LoVo (cell line): ENCODE measurements at regions not wholly inside any gene's neighbourhood (a gene's known extent, or its start where the extent isn't known, plus 50 kb on each side); places are given as distances from the start of the nearest gene placed in this dataset.

Experiments used
- DNase-seq: peaks from one replicate; pipeline ENCODE4 v3.0.0-alpha.2; 2016; ENCODE audit warnings: low spot score

DNA sequence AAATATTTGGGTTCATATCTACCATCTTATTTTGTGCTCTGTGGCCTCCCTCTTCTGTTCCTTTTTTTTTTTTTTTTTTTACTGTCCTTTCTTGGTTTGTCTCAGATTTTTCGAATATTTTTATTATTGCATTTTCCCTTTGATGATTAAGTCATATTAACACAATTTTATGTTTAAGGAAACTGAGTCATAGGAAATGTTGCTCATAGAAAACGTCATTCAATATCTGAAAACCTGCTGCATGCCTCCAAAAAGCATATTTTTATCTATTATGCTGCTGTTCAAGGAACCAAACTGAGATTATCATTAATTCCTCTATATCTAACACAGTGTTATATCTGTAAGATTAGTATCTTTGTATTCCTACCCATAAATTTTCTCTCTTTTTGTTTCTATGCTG lies 614.3 kb upstream of the SLC8A1 start:
- no peak for DNase-seq

DNA sequence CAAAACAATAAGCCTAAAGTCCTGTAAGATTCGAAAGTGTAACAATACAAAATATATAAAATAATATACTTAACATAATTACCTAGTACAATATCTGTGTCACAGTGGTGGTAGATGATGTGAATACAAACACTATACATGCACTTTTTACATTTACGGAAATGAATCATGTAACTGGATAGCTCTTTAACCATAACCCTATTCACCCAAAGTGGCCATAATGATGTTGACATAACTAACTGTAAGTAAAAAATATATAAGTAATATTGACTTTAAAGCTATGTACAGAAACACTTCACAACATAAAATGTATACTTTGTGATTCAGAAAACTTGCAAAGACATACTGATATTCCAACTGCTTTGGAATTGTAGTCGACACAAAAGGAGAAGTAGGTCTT lies 616.9 kb upstream of the SLC8A1 start:
- no peak for DNase-seq

DNA sequence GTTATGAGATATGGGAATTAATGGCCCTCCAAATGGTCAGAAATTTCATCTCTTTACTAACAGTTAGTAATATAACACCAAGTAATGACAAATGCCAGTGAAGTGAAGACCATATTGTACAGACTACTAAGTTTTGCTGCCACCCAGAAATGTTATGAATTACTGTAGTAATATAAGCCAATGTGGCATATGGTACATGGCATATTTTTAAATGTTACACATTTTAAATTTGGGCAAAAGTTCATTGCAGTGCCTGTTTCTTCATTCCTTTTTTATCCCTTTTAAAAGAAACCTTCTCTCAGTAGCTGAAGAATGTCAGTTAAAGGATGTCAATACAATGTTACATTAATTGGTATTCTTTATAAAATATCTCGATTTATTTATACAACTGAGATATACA lies 626.5 kb upstream of the SLC8A1 start:
- no peak for DNase-seq

DNA sequence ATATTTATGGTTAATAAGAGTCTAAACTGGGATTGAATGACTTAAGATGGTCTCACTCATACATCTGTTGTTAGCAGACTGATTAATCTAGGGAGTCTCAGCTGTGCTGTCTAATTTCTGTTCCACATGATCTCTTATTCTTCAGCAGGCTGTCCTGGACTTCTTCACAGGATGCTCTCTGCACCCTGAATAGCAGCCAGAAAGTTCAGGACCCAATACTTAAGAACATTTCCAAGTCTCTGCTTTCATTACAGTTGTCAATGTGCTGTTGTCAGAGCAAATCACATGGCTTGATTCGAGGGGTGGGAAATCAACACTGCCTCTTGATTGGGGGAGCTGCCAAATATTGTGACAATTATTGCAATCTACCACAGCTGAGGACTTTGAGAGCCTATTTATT lies 627.1 kb upstream of the SLC8A1 start:
- DNase-seq = no peak

DNA sequence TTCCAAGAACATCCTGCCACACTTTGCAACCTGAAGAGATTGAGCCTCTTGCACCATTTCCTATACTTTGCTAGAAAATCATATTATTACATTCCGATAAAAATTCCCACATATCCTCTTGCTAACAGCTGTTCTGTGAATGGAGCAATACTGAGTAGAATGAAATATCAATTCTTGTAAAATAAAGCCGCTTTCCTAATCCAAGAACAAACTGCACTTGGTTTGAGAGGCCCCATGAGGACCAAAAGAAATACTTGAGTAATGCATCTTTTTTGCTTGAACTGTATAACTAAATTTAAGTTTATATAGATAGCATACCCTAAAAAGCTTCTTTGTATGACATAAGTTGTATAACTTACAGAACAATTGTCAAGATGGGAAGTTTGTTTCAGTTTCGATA lies 632.4 kb upstream of the SLC8A1 start:
- no peak for DNase-seq

DNA sequence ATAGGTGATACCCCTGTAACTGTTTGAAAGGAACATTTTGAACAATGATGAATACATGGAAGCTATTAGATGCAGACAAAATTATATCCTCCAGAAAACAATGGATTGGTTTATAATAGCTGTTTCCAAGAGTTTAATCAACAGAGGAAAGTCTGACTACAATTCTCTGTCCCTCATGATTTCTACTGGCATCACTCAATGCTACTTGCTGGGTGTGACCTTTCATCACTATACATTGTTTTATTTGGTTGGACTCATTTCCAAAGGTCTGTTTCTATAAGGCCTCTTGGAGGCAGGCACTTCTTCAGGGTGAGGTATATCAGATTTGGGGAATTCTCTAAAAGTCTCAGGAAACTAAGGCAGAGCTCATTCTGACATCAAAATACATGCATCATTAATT lies 636.1 kb upstream of the SLC8A1 start:
- DNase-seq = no peak

DNA sequence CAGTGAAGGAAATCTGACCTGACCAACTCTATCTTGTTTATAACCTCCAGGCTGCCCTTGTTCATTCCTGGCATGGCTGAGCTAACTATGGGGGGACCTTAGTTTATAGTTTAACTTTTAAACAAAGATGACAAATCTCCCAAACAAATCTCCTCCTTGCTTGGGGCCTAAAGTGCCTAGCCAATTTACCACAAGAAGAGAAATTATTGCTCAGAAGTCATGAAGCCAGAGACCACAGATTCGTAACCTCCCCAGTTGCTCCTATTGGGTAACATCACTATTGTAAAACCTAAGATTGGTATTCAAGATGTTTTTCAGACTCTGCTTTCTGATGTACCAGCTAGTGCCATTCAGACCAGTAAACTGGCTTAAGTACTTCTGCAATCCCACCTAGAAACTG lies 649.4 kb upstream of the SLC8A1 start:
- DNase-seq = no peak

DNA sequence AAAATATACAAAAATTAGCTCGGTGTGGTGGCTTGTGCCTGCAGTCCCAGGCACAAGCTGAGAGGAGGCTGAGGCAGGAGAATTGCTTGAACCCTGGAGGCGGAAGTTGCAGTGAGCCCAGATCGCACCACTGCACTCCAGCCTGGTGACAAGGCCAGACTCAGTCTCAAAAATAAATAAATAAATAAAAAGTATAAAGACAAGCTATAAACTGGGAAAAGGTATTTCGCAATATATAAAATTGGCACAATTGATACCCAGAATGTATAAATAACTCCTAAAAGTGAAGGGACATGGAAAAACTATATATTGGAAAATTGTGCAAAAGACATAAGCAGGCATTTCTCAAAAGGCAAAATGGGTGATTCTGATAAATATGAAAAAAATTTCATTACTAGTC lies 657.9 kb upstream of the SLC8A1 start:
- no peak for DNase-seq

DNA sequence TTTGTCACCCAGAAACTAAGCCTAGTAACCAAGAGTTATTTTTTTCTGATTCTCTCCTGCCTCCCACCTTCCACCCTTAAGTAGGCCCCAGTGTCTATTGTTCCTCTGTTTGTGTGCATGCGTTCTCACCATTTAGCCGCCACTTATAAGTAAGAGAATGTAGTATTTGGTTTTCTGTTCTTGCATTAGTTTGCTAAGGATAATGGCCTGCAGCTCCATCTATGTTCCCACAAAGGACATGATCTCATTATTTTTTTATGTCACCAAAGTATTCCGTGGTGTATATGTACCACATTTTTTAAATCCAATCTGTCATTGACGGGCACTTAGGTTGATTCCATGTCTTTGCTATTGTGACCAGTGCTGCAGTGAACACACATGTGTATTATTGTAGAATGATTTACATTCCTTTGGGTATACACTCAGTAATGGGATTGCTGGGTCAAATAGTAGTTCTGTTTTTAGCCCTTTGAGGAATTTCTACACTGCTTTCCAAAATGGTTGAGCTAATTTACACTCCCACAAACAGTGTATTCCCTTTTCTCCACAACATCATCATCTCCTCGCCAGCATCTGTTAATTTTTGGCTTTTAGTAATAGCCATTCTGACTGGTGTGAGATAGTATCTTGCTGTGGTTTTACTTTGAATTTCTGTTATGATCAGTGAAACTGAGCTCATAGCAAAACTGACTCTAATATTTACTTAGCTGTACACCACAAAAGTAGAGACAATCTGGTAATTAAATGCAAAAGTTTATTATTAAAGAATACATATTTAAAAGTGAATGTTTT lies 660.1 kb upstream of the SLC8A1 start:
- no peak for DNase-seq

DNA sequence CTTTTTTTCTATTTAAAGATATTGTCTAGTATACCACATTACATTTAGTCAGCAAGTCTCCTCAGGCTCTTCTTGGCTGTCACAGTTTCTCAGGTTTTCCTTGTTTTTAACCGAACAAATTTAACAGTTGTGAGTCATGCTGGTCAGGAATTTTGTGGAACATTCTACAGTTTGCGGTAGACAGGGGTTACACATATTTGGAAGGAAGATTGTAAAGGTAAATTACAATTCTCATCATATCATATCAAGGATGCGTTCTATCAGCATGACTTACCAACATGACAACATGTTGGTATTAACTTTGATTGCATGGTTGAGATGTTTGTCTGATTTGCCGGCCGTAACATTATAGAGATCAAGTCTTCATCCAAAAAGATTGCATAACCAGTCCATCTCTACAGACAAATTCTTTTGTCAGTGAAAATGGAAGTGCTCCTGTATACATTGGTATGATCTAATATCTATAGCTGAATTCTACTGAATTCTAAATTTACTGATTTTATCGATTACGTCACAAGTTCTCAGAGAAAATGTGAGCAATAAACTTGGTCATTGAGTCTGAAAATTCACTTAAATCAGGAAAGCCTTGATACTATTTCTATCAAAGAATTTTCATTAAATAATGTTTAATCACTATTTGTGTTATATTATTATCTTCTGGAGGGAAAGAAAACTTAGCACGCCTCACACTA lies 664.4 kb upstream of the SLC8A1 start:
- DNase-seq = no peak

DNA sequence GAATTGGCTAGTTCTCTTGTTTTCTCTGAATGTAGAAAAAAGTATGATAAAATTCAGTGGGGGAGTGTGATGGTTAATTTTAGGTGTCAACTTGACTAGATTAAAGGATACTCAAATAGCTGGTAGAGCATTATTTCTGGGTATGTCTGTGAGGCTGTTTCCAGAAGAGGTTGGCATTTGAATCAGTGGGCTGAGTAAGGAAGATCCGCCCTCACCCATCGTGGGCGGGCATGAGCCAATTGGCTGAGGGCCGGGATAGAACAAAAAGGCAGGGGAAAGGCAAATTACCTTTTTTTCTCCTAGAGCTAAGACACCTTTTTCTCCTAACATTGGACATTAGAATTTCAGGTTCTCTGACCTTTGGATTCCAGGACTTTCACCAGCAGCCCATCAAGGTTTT lies 667.6 kb upstream of the SLC8A1 start:
- no peak for DNase-seq

DNA sequence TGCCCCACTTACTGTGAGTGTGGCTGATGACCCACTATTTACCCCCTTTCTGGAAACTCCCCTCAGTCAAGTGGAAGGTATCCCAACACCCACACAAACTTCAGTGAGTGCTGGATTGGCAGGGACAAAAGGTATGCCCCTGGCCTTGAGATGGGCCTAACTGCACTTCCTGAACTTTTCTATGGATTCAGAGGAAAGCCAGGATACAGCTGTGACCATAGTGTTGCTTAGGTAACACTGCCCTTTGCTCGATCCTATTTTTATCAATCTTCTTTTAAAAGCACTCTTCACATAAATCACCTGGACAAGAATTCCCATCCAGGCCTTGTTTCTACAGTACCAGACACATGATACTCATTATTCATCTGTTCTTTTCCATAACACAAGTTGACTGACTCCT lies 671.5 kb upstream of the SLC8A1 start:
- no peak for DNase-seq

DNA sequence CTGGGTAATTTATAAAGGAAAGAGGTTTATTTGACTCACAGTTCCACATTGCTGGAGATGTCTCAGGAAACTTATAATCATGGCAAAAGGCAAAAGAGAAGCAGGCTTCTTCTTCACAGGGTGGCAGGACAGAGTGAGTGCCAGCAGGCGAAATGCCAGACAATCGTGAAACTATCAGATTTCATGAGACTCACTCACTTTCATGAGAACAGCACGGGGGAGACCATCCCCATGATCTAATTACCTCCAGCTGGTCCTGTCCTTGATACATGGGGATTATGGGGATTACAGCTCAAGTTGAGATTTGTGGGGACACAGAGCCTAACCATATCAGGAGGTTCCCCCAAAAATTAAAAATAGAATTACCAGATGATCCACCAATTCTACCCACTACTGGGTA lies 675.5 kb upstream of the SLC8A1 start:
- no peak for DNase-seq

DNA sequence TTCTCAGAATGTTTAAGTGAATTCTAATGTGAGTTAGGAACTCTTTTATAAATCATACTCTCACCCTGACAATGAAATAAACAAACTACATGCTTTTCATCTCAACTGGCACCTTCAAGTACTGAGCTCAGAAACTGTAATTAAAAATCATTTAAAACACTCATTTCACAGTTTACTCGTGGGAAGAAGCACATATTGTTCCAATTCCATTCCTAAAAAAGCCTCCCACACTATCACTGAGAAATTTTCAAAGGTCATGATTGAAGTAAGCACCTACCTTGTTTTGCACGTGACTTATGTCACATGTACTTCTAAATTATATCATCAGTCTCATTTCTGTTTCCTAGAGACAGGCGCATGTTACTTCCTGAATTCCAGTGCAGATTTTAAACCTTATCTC lies 678.1 kb upstream of the SLC8A1 start:
- no peak for DNase-seq

DNA sequence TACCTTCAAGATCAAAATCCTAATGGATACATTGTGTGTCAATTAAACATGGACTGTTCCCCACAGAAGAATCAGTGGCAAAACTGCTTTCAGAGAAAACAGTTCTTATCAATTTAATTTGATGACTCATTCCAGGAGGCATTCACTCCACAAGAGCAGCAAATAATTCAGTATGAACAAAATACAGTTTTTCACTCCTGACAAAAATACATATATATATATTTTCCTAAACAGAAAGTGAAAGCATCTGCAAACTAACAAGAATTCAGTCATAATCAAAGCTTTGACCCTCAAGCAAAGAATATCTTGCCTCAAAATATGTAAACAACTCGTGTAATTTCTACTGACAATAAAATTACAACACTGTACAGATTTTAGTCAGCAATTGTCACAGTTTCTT lies 685.1 kb upstream of the SLC8A1 start:
- no peak for DNase-seq

DNA sequence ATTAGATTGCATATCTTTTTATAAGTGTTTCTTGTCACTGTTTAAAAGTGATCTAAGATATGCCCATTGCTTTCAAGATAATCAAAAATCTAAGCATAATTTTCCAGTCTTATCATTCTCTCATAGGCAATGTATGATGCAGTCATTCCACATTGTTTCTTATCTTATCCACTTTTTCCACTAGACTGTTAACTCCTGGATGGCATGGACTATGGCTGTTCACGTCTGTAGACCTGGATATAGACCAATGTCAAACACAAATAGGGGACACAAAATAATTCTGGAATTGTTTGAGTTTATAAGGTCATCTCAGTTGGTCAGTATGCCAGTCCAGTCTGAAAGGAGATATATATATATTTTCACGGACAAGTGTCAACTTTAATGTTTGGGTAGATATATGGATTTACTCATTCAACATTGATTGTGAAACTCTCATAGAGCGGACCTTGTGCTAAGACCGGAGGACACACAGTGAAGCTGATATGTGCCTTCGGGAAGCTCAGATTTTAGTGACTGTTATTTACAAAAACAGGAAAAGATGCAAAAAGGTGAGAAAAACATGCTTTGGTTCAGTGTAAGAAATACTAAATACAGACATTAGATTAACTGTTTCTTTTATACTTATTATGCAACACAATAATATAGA lies 689.4 kb upstream of the SLC8A1 start:
- no peak for DNase-seq

DNA sequence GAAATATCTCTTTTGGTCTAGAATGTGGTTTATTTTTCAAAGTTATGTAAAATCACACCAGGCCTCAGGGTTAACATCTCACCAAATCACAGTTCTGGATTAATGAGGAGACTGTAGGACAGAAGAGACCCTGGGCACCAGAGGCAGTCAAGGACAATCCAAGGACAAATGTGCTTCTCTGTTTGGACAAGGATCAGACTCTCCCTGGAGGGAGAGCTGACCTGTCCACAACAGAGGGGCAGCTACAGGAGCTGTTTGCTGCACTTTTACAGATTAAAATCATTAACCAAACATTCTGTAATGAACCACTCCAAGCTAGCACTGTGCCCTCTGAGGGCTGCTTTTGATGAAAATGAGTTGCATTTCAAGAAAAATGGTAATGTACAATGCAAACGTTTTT lies 690.6 kb upstream of the SLC8A1 start:
- DNase-seq = no peak

DNA sequence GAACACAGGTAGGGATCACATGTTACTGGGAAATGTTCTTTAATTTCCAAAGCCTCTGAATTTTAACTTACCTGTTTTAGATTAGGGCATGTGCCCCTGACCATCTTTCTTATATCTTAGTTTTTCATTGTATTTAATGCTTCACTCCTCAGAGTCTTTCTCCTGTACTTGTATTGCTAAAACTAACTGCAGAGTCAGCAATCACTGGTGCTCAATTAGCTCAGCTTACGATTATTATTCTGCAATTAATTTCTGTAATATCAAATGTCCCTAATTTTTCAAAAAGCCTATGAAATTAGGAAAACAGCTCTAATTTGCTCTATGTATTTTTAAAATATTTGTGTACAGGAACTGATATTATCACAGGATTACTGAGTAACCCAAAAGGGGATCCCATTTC lies 693.2 kb upstream of the SLC8A1 start:
- DNase-seq = no peak

DNA sequence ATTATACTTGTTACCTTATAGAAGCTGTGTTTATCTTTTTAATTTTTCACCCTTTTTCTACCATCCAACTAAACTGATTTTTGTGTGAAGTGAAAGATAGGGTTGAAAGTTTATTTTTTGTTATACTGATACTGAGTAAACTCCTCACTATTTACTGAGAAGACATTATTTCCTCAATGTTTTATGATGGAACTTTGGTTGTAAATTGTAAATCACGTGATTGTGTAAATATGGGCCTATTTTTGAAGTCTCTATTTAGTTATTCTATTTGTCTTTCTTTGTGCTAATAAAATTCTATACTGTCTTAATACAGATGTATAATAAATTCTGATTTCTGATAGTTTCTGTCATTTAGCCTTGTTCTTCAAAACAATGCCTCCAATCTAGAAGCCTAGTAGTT lies 697.2 kb upstream of the SLC8A1 start:
- no peak for DNase-seq

DNA sequence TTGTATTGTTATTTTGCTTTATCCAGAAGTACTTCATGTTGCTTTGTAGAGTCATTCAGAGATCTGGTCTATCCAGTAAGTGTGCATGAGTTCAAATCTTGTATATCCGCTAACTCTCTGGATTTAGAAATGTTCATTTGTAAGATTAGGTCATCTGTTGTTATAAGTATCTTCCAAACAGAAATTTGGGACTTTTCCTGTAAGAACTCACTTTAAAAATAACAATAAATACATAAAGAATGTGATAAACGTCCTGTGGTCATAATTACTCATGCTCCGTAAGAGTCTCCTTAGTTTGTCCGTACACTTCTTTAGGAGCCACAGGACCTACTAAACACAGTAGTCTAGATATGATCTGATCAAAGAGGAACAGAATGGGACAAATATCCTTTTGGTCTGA lies 699.9 kb upstream of the SLC8A1 start:
- DNase-seq = no peak

DNA sequence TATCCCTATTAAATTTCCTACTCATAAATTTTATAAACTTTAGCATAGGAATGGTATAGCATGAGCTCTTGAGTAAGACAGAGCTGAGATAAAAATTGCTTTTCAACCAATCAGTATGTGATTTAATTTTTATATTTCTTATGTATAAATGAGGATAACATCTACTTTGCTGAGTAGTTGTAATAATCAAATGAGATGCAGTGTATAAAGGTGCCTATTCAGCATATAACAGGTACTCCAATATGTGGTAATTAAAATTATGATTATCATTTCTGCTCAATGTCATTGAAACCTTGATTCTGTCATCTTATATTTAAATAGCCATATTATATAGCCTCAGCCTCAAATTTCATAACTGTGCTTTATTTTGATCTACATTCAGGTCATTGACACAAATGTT lies 700.4 kb upstream of the SLC8A1 start:
- no peak for DNase-seq

DNA sequence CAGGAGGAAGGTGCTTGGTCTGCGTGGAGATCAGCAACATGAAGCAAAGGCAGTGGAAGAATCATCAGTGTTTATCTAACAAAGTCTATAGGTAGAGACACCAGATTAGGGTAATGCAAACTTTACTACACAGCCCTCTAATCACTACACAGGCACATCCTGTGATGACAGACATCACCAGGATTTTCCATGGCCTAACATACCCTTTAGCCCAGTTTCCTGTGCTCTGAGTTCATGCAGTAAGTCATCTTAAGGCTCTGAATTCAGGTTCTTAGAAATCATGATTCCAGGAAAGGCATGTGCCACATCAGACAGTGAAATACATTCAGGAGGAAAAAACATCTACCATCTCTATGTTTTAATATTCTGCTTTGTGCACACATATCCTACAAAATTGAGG lies 708.5 kb upstream of the SLC8A1 start:
- DNase-seq = no peak

DNA sequence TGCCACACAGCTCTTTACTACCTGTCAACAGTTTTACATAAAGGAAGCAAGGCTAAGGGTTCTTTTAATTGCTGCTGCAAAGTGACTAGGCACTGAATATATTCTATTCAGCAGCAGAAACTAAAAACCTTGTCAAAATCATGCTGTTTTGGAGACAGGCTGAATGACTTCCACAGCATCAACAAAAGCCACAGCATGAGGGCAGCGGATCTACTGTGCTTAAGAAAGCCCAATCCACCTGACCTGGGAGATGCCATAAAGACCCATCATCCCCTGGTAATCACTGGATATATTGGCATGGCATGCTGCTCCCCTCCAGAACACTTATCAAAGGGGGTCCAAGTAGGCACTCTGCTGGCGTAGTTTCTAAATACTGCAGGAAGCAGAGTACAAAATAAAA lies 715.1 kb upstream of the SLC8A1 start:
- DNase-seq = no peak

DNA sequence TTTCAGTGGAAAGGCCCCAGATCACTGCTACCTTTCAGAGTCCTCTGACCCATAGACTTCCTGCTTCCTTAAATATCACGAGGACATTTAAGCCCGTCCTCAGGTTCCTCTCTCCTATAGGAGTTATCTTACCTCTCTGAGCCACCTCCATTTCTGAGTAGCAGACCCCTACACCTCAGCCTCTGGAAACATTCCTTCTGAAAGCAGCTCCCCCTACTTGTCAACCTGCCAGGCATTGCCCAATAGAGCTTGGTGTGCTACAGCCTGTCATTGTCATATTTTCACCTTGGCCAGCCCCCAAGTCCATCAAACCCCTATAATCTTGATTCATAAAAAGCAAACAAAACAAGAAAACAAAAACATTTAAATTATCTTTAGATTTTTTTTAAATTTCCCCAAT lies 717.9 kb upstream of the SLC8A1 start:
- no peak for DNase-seq
